CD4-positive, CD25-positive, alpha-beta regulatory T cell (primary cell): ENCODE measurements at regions not wholly inside any gene's neighbourhood (a gene's known extent, or its start where the extent isn't known, plus 50 kb on each side); places are given as distances from the start of the nearest gene placed in this dataset.

Experiments used
- ATAC-seq, 2 donors: fragments of 150-1000 bp; cut with Tn5 transposase; one replicate each; pipeline ENCODE4 v1.10.0; 2021; ENCODE audit warnings: low read depth in 2 of 2, moderate number of reproducible peaks in 2 of 2, moderate library complexity in 1 of 2
- DNase-seq, 3 donors: peaks; one replicate each; pipeline versions ENCODE4 v3.0.0 to v3.0.0-alpha.2; 2012 to 2022; ENCODE audit warnings: mixed read lengths in 1 of 3
- H3K27ac ChIP-seq: one replicate; pipeline ENCODE4 v1.7.0; 2013; ENCODE audit warnings: mild to moderate bottlenecking, low read length; ENCODE audit not compliant: insufficient read depth, poor library complexity, severe bottlenecking
- H3K27me3 ChIP-seq: one replicate; pipeline ENCODE4 v1.7.0; 2013; ENCODE audit warnings: low read length; ENCODE audit not compliant: control insufficient read depth, insufficient read depth
- H3K36me3 ChIP-seq: one replicate; pipeline ENCODE4 v1.7.0; 2013; ENCODE audit warnings: mild to moderate bottlenecking, low read length, moderate library complexity; ENCODE audit not compliant: control insufficient read depth, insufficient read depth
- H3K4me1 ChIP-seq: 2 replicates; pipeline ENCODE4 v1.7.0; 2013; ENCODE audit warnings: mild to moderate bottlenecking, low read length; ENCODE audit not compliant: insufficient read depth, control insufficient read depth, poor library complexity, severe bottlenecking
- H3K4me3 ChIP-seq: one replicate; pipeline ENCODE4 v1.7.0; 2013; ENCODE audit warnings: low read depth, mild to moderate bottlenecking, low read length, moderate library complexity
- H3K9me3 ChIP-seq, 2 experiments: 1 replicate in 1 of 2; 2 replicates in 1 of 2; pipeline ENCODE4 v1.7.0; 2013; ENCODE audit warnings: low read length in 2 of 2, mild to moderate bottlenecking in 1 of 2, moderate library complexity in 1 of 2; ENCODE audit not compliant: control insufficient read depth in 2 of 2
- H3K27ac Mint-ChIP-seq, 3 donors: one replicate each; pipeline ENCODE4 v1.8.0; 2020 to 2022; ENCODE audit warnings: mild to moderate bottlenecking in 3 of 3, mixed read lengths in 3 of 3, moderate library complexity in 2 of 3
- H3K27me3 Mint-ChIP-seq: one replicate; pipeline ENCODE4 v1.8.0; 2022; ENCODE audit warnings: mild to moderate bottlenecking, mixed read lengths
- H3K36me3 Mint-ChIP-seq: one replicate; pipeline ENCODE4 v1.8.0; 2020; ENCODE audit warnings: mixed read lengths
- H3K4me1 Mint-ChIP-seq, 4 donors: one replicate each; pipeline ENCODE4 v1.8.0; 2020 to 2022; ENCODE audit warnings: mixed read lengths in 4 of 4, mild to moderate bottlenecking in 1 of 4
- H3K4me3 Mint-ChIP-seq, 4 donors: one replicate each; pipeline ENCODE4 v1.8.0; 2020 to 2022; ENCODE audit warnings: mild to moderate bottlenecking in 4 of 4, mixed read lengths in 4 of 4, moderate library complexity in 3 of 4
- H3K9me3 Mint-ChIP-seq, 7 donors: one replicate each; pipeline ENCODE4 v1.8.0; 2020 to 2022; ENCODE audit warnings: mixed read lengths in 7 of 7, mild to moderate bottlenecking in 3 of 7, moderate library complexity in 2 of 7

- H3K36me3 Mint-ChIP-seq = no peaks in the 10 kb centered on the region
- peaks cover 10% of the 10 kb centered on the region for H3K27me3 Mint-ChIP-seq
- H3K4me1 Mint-ChIP-seq = no peaks in the 10 kb centered on the region
- no peak overlapping the region for H3K4me3 ChIP-seq
- H3K27me3 ChIP-seq = no peaks in the 10 kb centered on the region
- no peaks in the 10 kb centered on the region for H3K9me3 Mint-ChIP-seq
- no peaks in the 10 kb centered on the region for H3K36me3 ChIP-seq
- H3K27ac Mint-ChIP-seq = peak overlapping the region in 1 of 3 donors; percentile 4
- ATAC-seq (no peak), DNase-seq (no peak)
- H3K27ac ChIP-seq = no peak overlapping the region
- H3K4me1 ChIP-seq = no peaks in the 10 kb centered on the region
- H3K4me3 Mint-ChIP-seq = no peak overlapping the region
- H3K9me3 ChIP-seq = no peaks in the 10 kb centered on the region
Measured at GRCh38 chr14:58730792-58731464, 93.2 kb downstream of the DACT1 start.

- Mint-ChIP-seq H3K4me3 (no peak overlapping the region), H3K4me1 (no peaks in the 10 kb centered on the region), H3K36me3 (no peaks in the 10 kb centered on the region), H3K27ac (no peak overlapping the region), H3K9me3 (no peaks in the 10 kb centered on the region), H3K27me3 (peaks cover 11% of the 10 kb centered on the region)
- no peaks in the 10 kb centered on the region for H3K27me3 ChIP-seq
- no peaks in the 10 kb centered on the region for H3K9me3 ChIP-seq
- no peak overlapping the region for H3K27ac ChIP-seq
- DNase-seq (no peak), ATAC-seq (no peak)
- no peaks in the 10 kb centered on the region for H3K36me3 ChIP-seq
- H3K4me3 ChIP-seq = no peak overlapping the region
- H3K4me1 ChIP-seq = no peaks in the 10 kb centered on the region
Measured at GRCh38 chr14:58731465-58732293, 93.9 kb downstream of the DACT1 start.

- Mint-ChIP-seq H3K27ac (no peak overlapping the region), H3K27me3 (peaks cover 11% of the 10 kb centered on the region), H3K36me3 (no peaks in the 10 kb centered on the region), H3K9me3 (no peaks in the 10 kb centered on the region), H3K4me1 (no peaks in the 10 kb centered on the region), H3K4me3 (no peak overlapping the region)
- no peaks in the 10 kb centered on the region for H3K36me3 ChIP-seq
- H3K4me1 ChIP-seq = no peaks in the 10 kb centered on the region
- ATAC-seq (no peak), DNase-seq (no peak)
- H3K9me3 ChIP-seq = no peaks in the 10 kb centered on the region
- H3K27ac ChIP-seq = no peak overlapping the region
- no peak overlapping the region for H3K4me3 ChIP-seq
- no peaks in the 10 kb centered on the region for H3K27me3 ChIP-seq
Measured at GRCh38 chr14:58732387-58732786, 94.6 kb downstream of the DACT1 start.

GRCh38 chr14:58733451-58734208, 95.9 kb downstream of the DACT1 start:
- Mint-ChIP-seq H3K4me1 (no peaks in the 10 kb centered on the region), H3K27ac (no peak overlapping the region), H3K9me3 (no peaks in the 10 kb centered on the region), H3K36me3 (no peaks in the 10 kb centered on the region), H3K4me3 (no peak overlapping the region), H3K27me3 (peaks cover 11% of the 10 kb centered on the region)
- Histone ChIP-seq H3K27ac (no peak overlapping the region), H3K4me1 (no peaks in the 10 kb centered on the region), H3K36me3 (no peaks in the 10 kb centered on the region), H3K4me3 (no peak overlapping the region), H3K9me3 (no peaks in the 10 kb centered on the region), H3K27me3 (no peaks in the 10 kb centered on the region)
- DNase-seq (no peak), ATAC-seq (no peak)

- no peak overlapping the region for H3K4me3 Mint-ChIP-seq
- H3K4me3 ChIP-seq = no peak overlapping the region
- H3K27ac ChIP-seq = no peak overlapping the region
- no peaks in the 10 kb centered on the region for H3K9me3 ChIP-seq
- ATAC-seq (no peak), DNase-seq (no peak)
- peaks cover 0 to 2% (median 0%) of the 10 kb centered on the region in 7 donors for H3K9me3 Mint-ChIP-seq
- no peaks in the 10 kb centered on the region for H3K36me3 ChIP-seq
- H3K36me3 Mint-ChIP-seq = no peaks in the 10 kb centered on the region
- peaks cover 11% of the 10 kb centered on the region for H3K27me3 Mint-ChIP-seq
- H3K4me1 ChIP-seq = no peaks in the 10 kb centered on the region
- H3K27me3 ChIP-seq = no peaks in the 10 kb centered on the region
- H3K4me1 Mint-ChIP-seq = no peaks in the 10 kb centered on the region
- no peak overlapping the region for H3K27ac Mint-ChIP-seq
Measured at GRCh38 chr14:58735596-58735995, 97.8 kb downstream of the DACT1 start.

GRCh38 chr14:58736606-58737005, 98.8 kb downstream of the DACT1 start:
- no peaks in the 10 kb centered on the region for H3K4me1 Mint-ChIP-seq
- H3K36me3 Mint-ChIP-seq = no peaks in the 10 kb centered on the region
- H3K27ac Mint-ChIP-seq = no peak overlapping the region
- no peak overlapping the region for H3K4me3 Mint-ChIP-seq
- no peaks in the 10 kb centered on the region for H3K4me1 ChIP-seq
- DNase-seq = no peak
- H3K9me3 ChIP-seq = no peaks in the 10 kb centered on the region
- no peak for ATAC-seq
- no peaks in the 10 kb centered on the region for H3K27me3 ChIP-seq
- H3K9me3 Mint-ChIP-seq = peaks cover 0 to 2% (median 0%) of the 10 kb centered on the region in 7 donors
- no peak overlapping the region for H3K4me3 ChIP-seq
- H3K27me3 Mint-ChIP-seq = peaks cover 11% of the 10 kb centered on the region
- H3K36me3 ChIP-seq = no peaks in the 10 kb centered on the region
- H3K27ac ChIP-seq = no peak overlapping the region

- Histone ChIP-seq H3K9me3 (no peaks in the 10 kb centered on the region), H3K36me3 (no peaks in the 10 kb centered on the region), H3K27me3 (no peaks in the 10 kb centered on the region), H3K4me1 (no peaks in the 10 kb centered on the region), H3K4me3 (no peak overlapping the region), H3K27ac (no peak overlapping the region)
- H3K27me3 Mint-ChIP-seq = peaks cover 11% of the 10 kb centered on the region
- no peaks in the 10 kb centered on the region for H3K4me1 Mint-ChIP-seq
- no peaks in the 10 kb centered on the region for H3K36me3 Mint-ChIP-seq
- ATAC-seq (no peak), DNase-seq (no peak)
- H3K27ac Mint-ChIP-seq = no peak overlapping the region
- no peak overlapping the region for H3K4me3 Mint-ChIP-seq
- peaks cover 0 to 2% (median 0%) of the 10 kb centered on the region in 7 donors for H3K9me3 Mint-ChIP-seq
Measured at GRCh38 chr14:58737511-58737910, 99.7 kb downstream of the DACT1 start.
